Activated CD4-positive, alpha-beta T cell treated with anti-CD3 and anti-CD28 coated beads, Interleukin-2, amount 10 ng/mL, durations not matched to agents 7 days and 5 days (primary cell): ENCODE measurements at regions not wholly inside any gene's neighbourhood (a gene's known extent, or its start where the extent isn't known, plus 50 kb on each side); places are given as distances from the start of the nearest gene placed in this dataset.
"Not testable (repeated sequence)": the region's sequence is repeated elsewhere in the genome, so short reads cannot be mapped to it uniquely, and the experiment has no call there.

ENCODE experiments used
- CTCF ChIA-PET: fragments of 350-600 bp; sonication (Branson Sonifier 250); formaldehyde crosslinking; loops from one replicate; lab custom pipeline; 2021; ENCODE audit warnings: antibody characterized with exemption; lab: Charles Lee
- POLR2A ChIA-PET: fragments of 350-600 bp; sonication (Branson Sonifier 250); formaldehyde crosslinking; loops from one replicate; lab custom pipeline; 2021; ENCODE audit warnings: antibody characterized with exemption; lab: Charles Lee
- DNase-seq: peaks from one replicate; pipeline ENCODE4 v3.0.0-alpha.2; 2020
- H3K27ac Mint-ChIP-seq: one replicate; pipeline ENCODE4 v1.8.0; 2021; ENCODE audit warnings: mild to moderate bottlenecking, moderate library complexity, mixed read lengths
- H3K27me3 Mint-ChIP-seq: one replicate; pipeline ENCODE4 v1.8.0; 2021; ENCODE audit warnings: mixed read lengths
- H3K36me3 Mint-ChIP-seq: one replicate; pipeline ENCODE4 v1.8.0; 2021; ENCODE audit warnings: low read depth, mixed read lengths
- H3K4me1 Mint-ChIP-seq: one replicate; pipeline ENCODE4 v1.8.0; 2021; ENCODE audit warnings: mixed read lengths
- H3K4me3 Mint-ChIP-seq: one replicate; pipeline ENCODE4 v1.8.0; 2021; ENCODE audit warnings: mild to moderate bottlenecking, moderate library complexity, mixed read lengths
- H3K9me3 Mint-ChIP-seq: one replicate; pipeline ENCODE4 v1.8.0; 2021; ENCODE audit warnings: mixed read lengths

DNA sequence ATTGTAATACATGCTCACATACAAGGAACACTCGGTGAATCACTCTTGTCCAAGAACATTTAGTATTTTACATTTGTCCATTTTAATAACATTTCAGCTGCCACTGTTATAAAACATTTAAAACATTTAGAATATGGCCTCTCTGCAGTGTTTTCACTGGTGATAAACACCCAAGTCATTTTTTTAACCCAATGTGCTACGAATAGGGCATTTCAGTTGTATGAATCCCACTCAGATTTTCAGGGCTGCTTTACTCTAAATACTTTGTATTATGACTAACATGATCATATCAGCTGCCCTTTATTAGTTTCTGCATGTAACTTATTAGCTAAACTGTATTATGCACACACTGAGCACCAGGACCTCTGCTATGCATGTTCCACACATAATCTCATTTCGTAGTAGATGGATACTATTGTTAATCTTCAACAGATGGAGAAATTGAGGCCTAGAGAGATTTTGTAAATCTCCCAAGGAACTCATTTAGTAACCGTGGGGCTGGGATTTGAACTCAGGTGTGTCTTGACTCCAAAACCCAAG lies 148.6 kb upstream of the CDIN1 start:
- DNase-seq = no peak
- ChIA-PET CTCF (no interaction called here), POLR2A (no interaction called here)
- H3K36me3 Mint-ChIP-seq = no peaks in the 10 kb centered on the region
- no peaks in the 10 kb centered on the region for H3K9me3 Mint-ChIP-seq
- H3K4me3 Mint-ChIP-seq = no peak overlapping the region
- H3K27me3 Mint-ChIP-seq = no peaks in the 10 kb centered on the region
- no peak overlapping the region for H3K27ac Mint-ChIP-seq
- no peaks in the 10 kb centered on the region for H3K4me1 Mint-ChIP-seq

DNA sequence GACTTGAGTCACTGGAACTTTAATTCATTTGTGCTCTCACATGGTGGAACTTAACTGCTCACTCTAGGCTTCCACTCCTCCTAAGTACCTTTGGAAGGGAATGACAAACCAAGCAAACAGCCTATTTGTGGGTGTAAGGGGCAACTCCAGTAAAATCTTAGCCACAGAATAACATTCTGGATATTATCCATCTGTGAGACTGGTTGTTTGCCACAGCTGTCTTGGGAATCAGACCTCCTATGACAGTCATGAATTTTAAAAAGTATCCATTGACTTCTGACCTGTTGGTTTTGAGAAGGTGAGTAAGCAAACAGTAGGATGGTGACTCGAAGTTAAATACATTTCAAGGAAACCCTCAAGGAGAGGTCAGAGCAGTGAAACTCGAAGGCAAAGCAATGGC lies 147.3 kb upstream of the CDIN1 start:
- no peak overlapping the region for H3K4me3 Mint-ChIP-seq
- H3K36me3 Mint-ChIP-seq = no peaks in the 10 kb centered on the region
- ChIA-PET POLR2A (no interaction called here), CTCF (no interaction called here)
- no peaks in the 10 kb centered on the region for H3K27me3 Mint-ChIP-seq
- no peak overlapping the region for H3K27ac Mint-ChIP-seq
- DNase-seq = no peak
- H3K4me1 Mint-ChIP-seq = no peaks in the 10 kb centered on the region
- no peaks in the 10 kb centered on the region for H3K9me3 Mint-ChIP-seq

DNA sequence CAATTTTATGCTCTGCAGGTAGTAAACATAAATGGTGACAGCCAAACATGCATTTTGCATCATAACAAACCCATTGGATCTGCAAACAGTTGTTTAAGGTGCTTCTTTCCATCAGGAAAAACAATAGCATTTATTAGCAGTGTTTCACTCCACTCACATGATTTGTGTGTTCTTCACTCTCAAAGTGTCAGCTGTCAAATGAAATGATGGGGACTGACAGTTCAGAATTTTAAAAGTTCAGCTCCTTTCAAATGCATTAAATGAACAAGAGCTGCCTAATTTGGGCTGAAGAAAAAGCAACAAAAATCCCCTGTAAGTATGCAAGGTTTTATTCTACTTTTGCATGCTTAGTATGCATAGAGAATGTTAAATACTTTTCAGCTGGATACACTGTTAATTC lies 145.2 kb upstream of the CDIN1 start:
- no peak for DNase-seq
- CTCF ChIA-PET = no interaction called here

DNA sequence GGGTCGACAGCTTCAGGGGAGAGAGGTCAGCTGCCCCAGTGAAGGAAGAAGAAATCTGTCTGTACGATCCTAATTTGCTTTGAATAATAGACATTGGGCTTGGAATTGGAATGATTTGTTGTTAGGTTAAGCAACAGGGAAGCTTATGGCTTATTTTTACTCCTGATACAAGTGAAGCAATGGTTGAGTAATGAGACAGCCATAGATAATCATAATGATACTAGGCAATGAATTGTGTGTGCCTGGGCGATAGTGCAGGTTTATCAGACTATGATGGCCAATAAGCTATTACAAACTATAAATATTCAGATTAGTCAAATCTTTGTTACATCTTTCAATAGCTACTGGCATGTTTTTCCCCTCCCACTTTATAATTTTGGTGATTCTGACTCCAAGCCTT lies 140.9 kb upstream of the CDIN1 start:
- CTCF ChIA-PET = no interaction called here
- no peaks in the 10 kb centered on the region for H3K4me1 Mint-ChIP-seq
- POLR2A ChIA-PET = no interaction called here
- no peaks in the 10 kb centered on the region for H3K9me3 Mint-ChIP-seq
- no peak overlapping the region for H3K27ac Mint-ChIP-seq
- no peaks in the 10 kb centered on the region for H3K27me3 Mint-ChIP-seq
- no peak overlapping the region for H3K4me3 Mint-ChIP-seq
- H3K36me3 Mint-ChIP-seq = no peaks in the 10 kb centered on the region
- DNase-seq = no peak

More for the DNA sequence above, 145.2 kb upstream of the CDIN1 start:
- POLR2A ChIA-PET = no interaction called here
- Mint-ChIP-seq H3K27ac (no peak overlapping the region), H3K36me3 (no peaks in the 10 kb centered on the region), H3K27me3 (no peaks in the 10 kb centered on the region), H3K4me1 (no peaks in the 10 kb centered on the region), H3K4me3 (no peak overlapping the region), H3K9me3 (no peaks in the 10 kb centered on the region)

DNA sequence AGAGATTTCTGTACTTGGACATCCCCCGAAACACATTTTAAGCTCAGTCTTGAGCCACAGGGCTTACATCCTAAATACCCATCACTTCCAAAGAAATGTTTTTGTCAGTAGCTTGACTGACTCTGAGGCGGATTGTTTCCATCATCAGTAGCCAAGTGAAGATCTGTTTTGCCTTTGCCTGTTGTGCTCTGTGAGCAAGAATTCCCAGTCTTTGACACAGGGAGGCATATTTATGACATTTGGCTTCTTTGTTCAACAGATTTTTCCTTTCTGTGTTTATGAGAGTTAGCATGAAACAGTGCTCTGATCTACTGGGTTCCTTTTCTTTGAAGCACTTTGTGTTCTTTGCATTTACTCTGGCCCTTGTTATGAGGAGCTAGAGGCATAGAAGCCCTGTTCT lies 132.1 kb upstream of the CDIN1 start:
- H3K4me3 Mint-ChIP-seq = no peak overlapping the region
- H3K4me1 Mint-ChIP-seq = no peaks in the 10 kb centered on the region
- H3K27ac Mint-ChIP-seq = no peak overlapping the region
- ChIA-PET CTCF (no interaction called here), POLR2A (no interaction called here)
- no peak for DNase-seq
- H3K27me3 Mint-ChIP-seq = no peaks in the 10 kb centered on the region
- H3K36me3 Mint-ChIP-seq = no peaks in the 10 kb centered on the region
- H3K9me3 Mint-ChIP-seq = no peaks in the 10 kb centered on the region

DNA sequence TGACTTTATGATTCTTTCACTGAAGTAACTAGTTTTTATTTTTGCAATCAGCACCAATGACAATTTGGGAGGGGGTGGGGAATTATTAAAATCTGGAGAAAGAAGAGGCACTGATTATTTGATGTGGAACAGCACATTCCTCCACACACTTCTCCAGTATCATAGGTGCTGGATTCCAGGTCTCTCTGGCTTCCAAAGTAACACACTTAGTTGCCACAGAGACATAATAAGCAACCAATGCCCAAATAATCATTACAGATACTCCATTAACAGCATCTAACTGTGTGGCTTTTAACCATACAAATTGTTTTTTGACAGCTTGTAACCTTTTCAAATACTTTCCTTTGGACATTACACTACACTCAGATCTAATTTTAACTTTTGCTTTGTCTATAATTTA lies 131.0 kb upstream of the CDIN1 start:
- CTCF ChIA-PET = no interaction called here
- Mint-ChIP-seq H3K4me3 (no peak overlapping the region), H3K4me1 (no peaks in the 10 kb centered on the region), H3K36me3 (no peaks in the 10 kb centered on the region), H3K27me3 (no peaks in the 10 kb centered on the region), H3K9me3 (peaks cover 2% of the 10 kb centered on the region), H3K27ac (no peak overlapping the region)
- POLR2A ChIA-PET = no interaction called here
- DNase-seq = no peak

DNA sequence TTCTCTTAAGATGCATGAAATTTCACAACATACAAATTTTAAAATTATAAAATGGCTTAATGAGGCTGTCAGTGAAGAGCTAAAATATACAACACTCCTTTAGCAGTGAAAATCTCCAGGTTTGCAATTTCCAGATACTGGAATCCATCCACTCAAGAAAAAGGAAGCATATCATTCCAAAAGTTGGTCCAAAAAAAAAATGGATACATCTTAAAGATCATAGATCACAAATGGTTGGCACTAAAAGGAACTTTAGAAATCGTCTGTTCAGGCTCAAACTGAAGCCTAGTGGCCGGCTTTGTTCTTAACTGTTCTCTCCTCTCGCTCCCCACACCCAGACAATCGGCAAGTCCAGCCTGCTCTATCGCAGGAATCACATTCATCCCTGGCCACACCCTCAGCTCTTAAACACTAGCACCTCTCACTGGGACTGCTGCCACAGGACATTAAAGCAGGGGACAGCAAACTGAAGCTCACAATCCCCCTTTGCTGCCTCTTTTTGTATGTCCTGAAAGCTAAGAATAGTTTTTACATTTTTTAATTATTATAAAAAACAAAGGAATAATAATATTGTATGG lies 130.3 kb upstream of the CDIN1 start:
- no peaks in the 10 kb centered on the region for H3K27me3 Mint-ChIP-seq
- POLR2A ChIA-PET = no interaction called here
- CTCF ChIA-PET = no interaction called here
- H3K27ac Mint-ChIP-seq = no peak overlapping the region
- no peaks in the 10 kb centered on the region for H3K36me3 Mint-ChIP-seq
- H3K9me3 Mint-ChIP-seq = peaks cover 2% of the 10 kb centered on the region
- no peaks in the 10 kb centered on the region for H3K4me1 Mint-ChIP-seq
- DNase-seq = no peak
- H3K4me3 Mint-ChIP-seq = no peak overlapping the region

DNA sequence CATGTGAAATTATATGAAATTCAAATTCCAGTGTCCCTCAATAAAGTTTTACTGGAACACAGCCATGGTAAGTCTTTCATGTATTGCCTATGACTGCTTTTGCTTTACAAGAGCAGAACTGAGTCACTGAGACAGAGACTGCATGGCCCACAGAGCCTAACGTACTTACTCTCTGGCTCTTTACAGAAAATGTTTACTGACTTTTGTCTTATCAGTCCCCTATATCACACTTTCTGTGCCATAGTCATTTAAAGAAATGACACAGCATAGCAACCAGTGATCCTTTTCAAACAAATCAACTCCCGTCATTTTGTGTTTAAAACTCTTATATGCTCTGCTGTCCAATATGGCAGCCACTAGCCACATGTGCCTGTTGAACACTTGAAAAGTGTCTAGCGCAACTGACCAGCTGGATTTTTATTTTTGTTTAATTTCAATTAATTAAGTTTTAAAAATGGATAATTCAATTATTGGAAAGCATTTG lies 129.7 kb upstream of the CDIN1 start:
- CTCF ChIA-PET = no interaction called here
- POLR2A ChIA-PET = no interaction called here

DNA sequence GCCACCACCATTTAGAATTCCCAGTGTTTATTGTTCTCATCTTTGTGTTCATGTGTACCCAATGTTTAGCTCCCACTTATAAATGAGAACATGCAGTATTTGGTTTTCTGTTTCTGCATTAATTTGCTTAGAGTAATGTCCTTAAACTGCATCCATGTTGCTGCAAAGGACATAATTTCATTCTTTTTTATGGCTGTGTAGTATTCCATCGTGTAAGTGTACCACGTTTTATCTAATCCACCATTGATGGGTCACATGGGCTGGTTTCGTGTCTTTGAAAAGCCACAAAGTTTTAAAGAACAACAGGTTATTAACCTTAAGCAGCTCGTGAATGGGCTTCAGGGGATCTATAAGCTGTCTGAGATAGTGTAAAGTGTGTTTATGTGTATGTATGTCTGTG lies 125.2 kb upstream of the CDIN1 start:
- H3K9me3 Mint-ChIP-seq, H3K27me3 Mint-ChIP-seq, H3K27ac Mint-ChIP-seq, DNase-seq, H3K4me1 Mint-ChIP-seq, H3K4me3 Mint-ChIP-seq, CTCF ChIA-PET, POLR2A ChIA-PET, H3K36me3 Mint-ChIP-seq: not testable (repeated sequence)

More for the DNA sequence above, 129.7 kb upstream of the CDIN1 start:
- no peaks in the 10 kb centered on the region for H3K4me1 Mint-ChIP-seq
- no peaks in the 10 kb centered on the region for H3K36me3 Mint-ChIP-seq
- peaks cover 2% of the 10 kb centered on the region for H3K9me3 Mint-ChIP-seq
- H3K4me3 Mint-ChIP-seq = no peak overlapping the region
- DNase-seq = no peak
- H3K27ac Mint-ChIP-seq = no peak overlapping the region
- H3K27me3 Mint-ChIP-seq = no peaks in the 10 kb centered on the region

DNA sequence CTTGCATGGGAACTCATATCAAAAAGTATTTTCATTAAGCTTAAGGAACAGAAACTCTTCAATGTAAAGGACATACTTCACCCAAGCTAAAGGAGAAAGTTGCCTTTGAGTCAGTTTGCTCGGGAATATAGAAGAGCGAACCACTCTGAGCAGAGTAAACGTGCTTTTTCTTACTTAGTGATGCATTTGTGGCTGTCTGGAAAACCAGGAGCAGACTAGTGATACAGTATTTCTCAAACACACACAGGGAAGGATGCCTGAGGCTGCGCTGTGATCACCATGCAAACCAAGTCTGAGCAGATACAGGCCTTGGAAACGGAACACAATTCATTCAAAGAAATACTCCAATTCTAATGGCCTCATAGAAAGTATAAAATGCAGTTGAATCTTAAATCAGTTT lies 121.0 kb upstream of the CDIN1 start:
- no peak overlapping the region for H3K4me3 Mint-ChIP-seq
- peaks cover 6% of the 10 kb centered on the region for H3K9me3 Mint-ChIP-seq
- H3K36me3 Mint-ChIP-seq = no peaks in the 10 kb centered on the region
- H3K27me3 Mint-ChIP-seq = no peaks in the 10 kb centered on the region
- ChIA-PET CTCF (no interaction called here), POLR2A (no interaction called here)
- DNase-seq = no peak
- H3K4me1 Mint-ChIP-seq = no peaks in the 10 kb centered on the region
- no peak overlapping the region for H3K27ac Mint-ChIP-seq

DNA sequence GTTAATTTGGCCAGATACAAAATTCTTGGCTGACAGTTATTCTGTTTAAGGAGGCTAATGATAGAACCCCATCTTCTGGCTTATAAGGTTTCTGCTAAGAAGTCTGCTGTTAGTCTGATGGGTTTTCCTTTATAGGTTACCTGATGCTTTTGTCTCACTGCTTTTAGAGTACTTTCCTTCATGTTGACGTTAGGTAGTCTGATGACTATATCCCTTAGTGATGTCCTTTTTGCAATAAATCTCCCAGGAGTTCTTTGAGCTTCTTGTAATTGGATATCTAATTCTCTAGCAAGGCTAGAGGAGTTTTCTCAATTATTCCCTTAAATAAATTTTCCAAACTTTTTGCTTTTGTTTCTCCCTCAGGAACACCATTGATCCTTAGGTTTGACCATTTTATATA lies 114.1 kb upstream of the CDIN1 start:
- no peaks in the 10 kb centered on the region for H3K4me1 Mint-ChIP-seq
- H3K9me3 Mint-ChIP-seq = peaks cover 10% of the 10 kb centered on the region
- CTCF ChIA-PET = no interaction called here
- POLR2A ChIA-PET = no interaction called here
- no peaks in the 10 kb centered on the region for H3K27me3 Mint-ChIP-seq
- no peaks in the 10 kb centered on the region for H3K36me3 Mint-ChIP-seq
- no peak overlapping the region for H3K27ac Mint-ChIP-seq
- DNase-seq = no peak
- no peak overlapping the region for H3K4me3 Mint-ChIP-seq

DNA sequence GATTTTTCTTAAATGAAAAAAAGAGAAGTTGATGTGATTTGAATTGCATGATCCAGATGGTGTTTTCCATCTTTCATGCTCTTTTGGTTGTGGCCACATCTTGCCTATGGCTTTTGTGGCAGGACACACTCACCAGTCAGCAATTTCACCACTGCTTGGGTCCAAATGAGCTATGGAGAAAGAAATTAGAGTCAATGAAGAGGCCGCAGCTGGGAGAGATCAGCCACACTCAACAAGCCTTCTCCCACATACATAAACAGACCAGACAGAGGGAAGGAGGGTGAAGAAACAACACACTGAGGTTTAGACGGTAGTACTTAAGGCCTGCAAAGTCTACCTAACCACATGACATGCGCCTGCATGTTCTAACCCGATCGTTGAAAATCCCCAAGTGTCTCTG lies 110.7 kb upstream of the CDIN1 start:
- DNase-seq = no peak
- H3K9me3 Mint-ChIP-seq = peaks cover 3% of the 10 kb centered on the region
- POLR2A ChIA-PET = no interaction called here
- H3K36me3 Mint-ChIP-seq = no peaks in the 10 kb centered on the region
- H3K27ac Mint-ChIP-seq = no peak overlapping the region
- H3K4me3 Mint-ChIP-seq = no peak overlapping the region
- CTCF ChIA-PET = no interaction called here
- no peaks in the 10 kb centered on the region for H3K27me3 Mint-ChIP-seq
- H3K4me1 Mint-ChIP-seq = no peaks in the 10 kb centered on the region

DNA sequence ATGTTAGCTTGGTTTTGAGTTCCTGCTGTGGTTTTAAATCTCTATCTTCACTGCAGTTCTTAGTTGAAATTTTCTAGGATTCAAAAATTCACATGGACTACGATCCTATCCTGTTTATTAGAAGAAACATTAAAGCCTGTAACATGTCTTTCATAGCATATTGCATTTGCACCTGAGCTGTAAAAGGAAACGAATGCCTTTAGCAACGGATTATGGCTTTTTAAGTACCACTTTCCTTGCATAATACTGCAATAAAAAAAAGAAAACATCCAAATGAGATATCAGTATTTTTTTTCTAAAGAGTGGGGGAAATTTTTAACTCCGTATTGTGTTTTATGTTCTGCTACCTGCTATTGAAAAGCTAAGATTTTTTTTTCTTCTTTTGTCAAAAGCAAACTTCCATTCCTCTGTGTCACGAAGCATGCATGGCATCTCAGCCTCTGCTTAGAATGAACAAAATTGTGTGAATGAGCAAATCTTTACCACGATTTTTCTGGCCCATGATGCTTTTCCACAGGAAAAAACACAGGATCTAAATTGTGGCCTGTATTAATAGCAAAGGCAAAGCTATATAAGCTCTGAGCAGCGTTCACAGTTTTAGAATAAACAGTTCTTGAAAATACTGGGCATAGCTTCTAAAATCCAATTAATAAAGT lies 110.0 kb upstream of the CDIN1 start:
- no peak for DNase-seq
- no peak overlapping the region for H3K27ac Mint-ChIP-seq
- POLR2A ChIA-PET = no interaction called here
- peaks cover 3% of the 10 kb centered on the region for H3K9me3 Mint-ChIP-seq
- H3K4me1 Mint-ChIP-seq = no peaks in the 10 kb centered on the region
- H3K4me3 Mint-ChIP-seq = no peak overlapping the region
- CTCF ChIA-PET = no interaction called here
- no peaks in the 10 kb centered on the region for H3K36me3 Mint-ChIP-seq
- no peaks in the 10 kb centered on the region for H3K27me3 Mint-ChIP-seq

DNA sequence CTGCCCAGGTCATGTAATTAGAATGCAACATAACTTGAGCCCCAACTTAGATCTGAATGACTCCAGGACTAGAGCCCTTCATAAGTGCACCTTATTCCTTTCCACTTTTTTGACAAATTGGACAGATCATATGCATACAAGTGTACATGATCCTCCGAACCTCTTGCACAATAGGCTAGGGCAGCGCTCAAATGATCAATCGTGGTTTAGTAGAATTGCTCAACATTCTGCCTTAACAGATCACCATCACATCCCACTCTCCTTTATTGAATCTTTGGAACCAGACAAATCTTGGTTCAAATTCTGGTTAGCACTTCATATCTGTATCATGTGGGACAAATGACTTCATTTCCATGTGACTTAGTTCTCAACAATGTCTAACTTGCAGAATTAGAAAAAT lies 106.8 kb upstream of the CDIN1 start:
- Mint-ChIP-seq H3K4me3 (no peak overlapping the region), H3K36me3 (no peaks in the 10 kb centered on the region), H3K27me3 (no peaks in the 10 kb centered on the region), H3K9me3 (no peaks in the 10 kb centered on the region), H3K27ac (no peak overlapping the region), H3K4me1 (no peaks in the 10 kb centered on the region)
- CTCF ChIA-PET = no interaction called here
- POLR2A ChIA-PET = no interaction called here
- DNase-seq = no peak
